Aorta (tissue), 5 donors: ENCODE measurements at regions not wholly inside any gene's neighbourhood (a gene's known extent, or its start where the extent isn't known, plus 50 kb on each side); places are given as distances from the start of the nearest gene placed in this dataset.
"Not testable (repeated sequence)": the region's sequence is repeated elsewhere in the genome, so short reads cannot be mapped to it uniquely, and the experiment has no call there.

ENCODE experiments used
- ATAC-seq: fragments of 200-7000 bp; cut with Tn5 transposase; one replicate; pipeline ENCODE4 v1.9.1; 2022; ENCODE audit warnings: moderate library complexity; ENCODE audit not compliant: low FRiP score
- DNase-seq, 2 donors: peaks; one replicate each; pipeline ENCODE4 v3.0.0-alpha.2; 2020
- H3K27ac ChIP-seq, 2 donors: one replicate each; pipeline ENCODE4 v1.5.1; 2013; ENCODE audit warnings: low read length in 2 of 2, mild to moderate bottlenecking in 2 of 2, moderate library complexity in 2 of 2, control low read depth in 1 of 2, inconsistent platforms in 1 of 2, low read depth in 1 of 2
- H3K27me3 ChIP-seq, 2 donors: one replicate each; pipeline ENCODE4 v1.6.1; 2013; ENCODE audit warnings: control low read depth in 1 of 2, low read length in 1 of 2, mild to moderate bottlenecking in 1 of 2, moderate library complexity in 1 of 2; ENCODE audit not compliant: insufficient read depth in 2 of 2, control insufficient read depth in 1 of 2
- H3K36me3 ChIP-seq, 2 donors: one replicate each; pipeline ENCODE4 v1.6.1; 2013; ENCODE audit warnings: control low read depth in 1 of 2, low read length in 1 of 2, mild to moderate bottlenecking in 1 of 2; ENCODE audit not compliant: insufficient read depth in 2 of 2, control insufficient read depth in 1 of 2
- H3K4me1 ChIP-seq, 2 donors: one replicate each; pipeline ENCODE4 v1.6.1; 2013; ENCODE audit warnings: low read length in 2 of 2, control low read depth in 1 of 2, mild to moderate bottlenecking in 1 of 2, moderate library complexity in 1 of 2; ENCODE audit not compliant: insufficient read depth in 2 of 2, control insufficient read depth in 1 of 2
- H3K4me3 ChIP-seq, 2 donors: one replicate each; pipeline ENCODE4 v1.5.1; 2013; ENCODE audit warnings: low read length in 2 of 2, control low read depth in 1 of 2, mild to moderate bottlenecking in 1 of 2
- H3K9me3 ChIP-seq: one replicate; pipeline ENCODE4 v1.6.1; 2013; ENCODE audit warnings: mild to moderate bottlenecking, low read length; ENCODE audit not compliant: control insufficient read depth
- WGBS, 2 donors: extraction: QIAGEN DNeasy Blood & Tissue Kit; methylation state at CpG; one replicate each; pipeline ENCODE4 v1.1.7; 2013; 5-methylcytosine and 5-hydroxymethylcytosine counted together
- intact Hi-C, 2 donors: fragments of 100-400 bp; cut with DNase I; formaldehyde crosslinking; loops; one replicate each; pipeline versions ENCODE4 v1.14.2 to v1.15.0; 2022
- donor health status: healthy with polysubstance abuse.
- donor health status: Bipolar disorder and iron deficiency.
- donor health status: DM: no; HTN: no; CAD: no.
- donor health status: DM: no; HTN: no; CAD: no.
- donor health status: DM: yes; HTN: yes; CAD: no.

- whole genome bisulfite sequencing, 2 donors = 91 to 97% methylated on average over 1 of the region's 1 CpG
- Histone ChIP-seq H3K4me3 (no peak overlapping the region), H3K27ac (no peak overlapping the region), H3K9me3 (no peaks in the 10 kb centered on the region), H3K4me1 (no peaks in the 10 kb centered on the region), H3K36me3 (no peaks in the 10 kb centered on the region), H3K27me3 (peaks cover 0 to 1% of the 10 kb centered on the region in 2 donors)
- DNase-seq (no peak), ATAC-seq (no peak)
- intact Hi-C loops = no loop called here
Measured at GRCh38 chr2:180535289-180535688, 445.1 kb upstream of the UBE2E3 start.

- DNase-seq, ATAC-seq, H3K4me1 ChIP-seq, H3K36me3 ChIP-seq, intact Hi-C loops, H3K27ac ChIP-seq, H3K27me3 ChIP-seq, H3K4me3 ChIP-seq, H3K9me3 ChIP-seq: not testable (repeated sequence)
- 86 to 91% methylated on average over 8 of the region's 8 CpGs for WGBS, 2 donors
Measured at GRCh38 chr2:180531787-180532186, 448.6 kb upstream of the UBE2E3 start.

- H3K4me1 ChIP-seq = no peaks in the 10 kb centered on the region
- ATAC-seq (no peak), DNase-seq (no peak)
- WGBS, 2 donors = 58 to 64% methylated on average over 2 of the region's 2 CpGs
- H3K36me3 ChIP-seq = no peaks in the 10 kb centered on the region
- no peak overlapping the region for H3K4me3 ChIP-seq
- no peaks in the 10 kb centered on the region for H3K27me3 ChIP-seq
- intact Hi-C loops = no loop called here
- peaks cover 2% of the 10 kb centered on the region for H3K9me3 ChIP-seq
- H3K27ac ChIP-seq = no peak overlapping the region
Measured at GRCh38 chr2:180524499-180524898, 455.9 kb upstream of the UBE2E3 start.

- H3K9me3 ChIP-seq = peaks cover 2% of the 10 kb centered on the region
- H3K4me3 ChIP-seq = no peak overlapping the region
- H3K4me1 ChIP-seq = no peaks in the 10 kb centered on the region
- 47 to 49% methylated on average over 6 of the region's 6 CpGs for WGBS, 2 donors
- intact Hi-C loops = no loop called here
- ATAC-seq (no peak), DNase-seq (no peak)
- no peaks in the 10 kb centered on the region for H3K36me3 ChIP-seq
- H3K27me3 ChIP-seq = no peaks in the 10 kb centered on the region
- H3K27ac ChIP-seq = no peak overlapping the region
Measured at GRCh38 chr2:180523621-180524340, 456.6 kb upstream of the UBE2E3 start.

- Histone ChIP-seq H3K4me3 (no peak overlapping the region), H3K36me3 (no peaks in the 10 kb centered on the region), H3K9me3 (peaks cover 2% of the 10 kb centered on the region), H3K27me3 (peaks cover 0 to 2% of the 10 kb centered on the region in 2 donors), H3K27ac (no peak overlapping the region), H3K4me1 (no peaks in the 10 kb centered on the region)
- intact Hi-C loops = no loop called here
- 10 to 27% methylated on average over 4 of the region's 4 CpGs for WGBS, 2 donors
- DNase-seq (no peak), ATAC-seq (no peak)
Measured at GRCh38 chr2:180520921-180521581, 459.4 kb upstream of the UBE2E3 start.

- DNase-seq (no peak), ATAC-seq (no peak)
- Histone ChIP-seq H3K4me3 (no peak overlapping the region), H3K9me3 (no peaks in the 10 kb centered on the region), H3K27me3 (peaks cover 0 to 2% of the 10 kb centered on the region in 2 donors), H3K4me1 (no peaks in the 10 kb centered on the region), H3K36me3 (no peaks in the 10 kb centered on the region), H3K27ac (no peak overlapping the region)
- intact Hi-C loops = no loop called here
Measured at GRCh38 chr2:180520206-180520605, 460.2 kb upstream of the UBE2E3 start.

GRCh38 chr2:180519276-180519675 lies 461.1 kb upstream of the UBE2E3 start:
- ATAC-seq = no peak
- Histone ChIP-seq H3K27ac (no peak overlapping the region), H3K9me3 (no peaks in the 10 kb centered on the region)

GRCh38 chr2:180516232-180516631 lies 464.2 kb upstream of the UBE2E3 start:
- no peaks in the 10 kb centered on the region for H3K36me3 ChIP-seq
- WGBS, 2 donors = 65 to 68% methylated on average over 2 of the region's 2 CpGs
- intact Hi-C loops = no loop called here
- DNase-seq (no peak), ATAC-seq (no peak)
- H3K9me3 ChIP-seq = no peaks in the 10 kb centered on the region
- H3K27me3 ChIP-seq = peaks cover 0 to 2% of the 10 kb centered on the region in 2 donors
- H3K4me3 ChIP-seq = no peak overlapping the region
- no peaks in the 10 kb centered on the region for H3K4me1 ChIP-seq
- no peak overlapping the region for H3K27ac ChIP-seq

More at GRCh38 chr2:180519276-180519675, 461.1 kb upstream of the UBE2E3 start:
- H3K4me1 ChIP-seq = no peaks in the 10 kb centered on the region
- no peak overlapping the region for H3K4me3 ChIP-seq
- peaks cover 0 to 2% of the 10 kb centered on the region in 2 donors for H3K27me3 ChIP-seq
- intact Hi-C loops = no loop called here
- H3K36me3 ChIP-seq = no peaks in the 10 kb centered on the region
- DNase-seq = no peak

GRCh38 chr2:180513389-180513788 lies 467.0 kb upstream of the UBE2E3 start:
- H3K27me3 ChIP-seq = peaks cover 0 to 2% of the 10 kb centered on the region in 2 donors
- WGBS, 2 donors = 72% methylated on average over 1 of the region's 1 CpG
- no peak overlapping the region for H3K4me3 ChIP-seq
- H3K4me1 ChIP-seq = no peaks in the 10 kb centered on the region
- DNase-seq (no peak), ATAC-seq (no peak)
- intact Hi-C loops = no loop called here
- no peaks in the 10 kb centered on the region for H3K36me3 ChIP-seq
- H3K9me3 ChIP-seq = no peaks in the 10 kb centered on the region
- no peak overlapping the region for H3K27ac ChIP-seq
